ENCODE measurements at regions not wholly inside any gene's neighbourhood (a gene's known extent, or its start where the extent isn't known, plus 50 kb on each side); places are given as distances from the start of the nearest gene placed in this dataset.

DNA sequence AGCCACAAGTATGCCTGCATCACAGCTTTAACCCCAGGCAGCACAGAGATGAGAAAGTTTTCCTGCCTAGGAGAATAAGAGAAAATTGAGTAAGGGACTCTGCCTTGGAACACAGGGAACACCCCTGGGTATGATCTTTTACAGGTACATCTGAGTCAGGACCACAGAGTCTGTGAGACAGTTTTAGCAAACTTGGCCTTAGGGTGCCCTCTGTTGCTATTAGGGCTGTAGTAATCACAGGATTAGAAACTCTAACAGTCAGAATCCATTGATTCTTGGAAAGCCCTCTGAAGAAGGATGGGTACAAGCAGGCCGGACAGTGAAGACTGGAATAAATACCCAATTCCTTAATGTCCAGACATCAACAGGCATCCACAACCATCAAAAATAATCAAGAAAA, 989.5 kb upstream of the CDH9 start:
- ChIA-PET POLR2A (ENCODE audit: low non-redundant PET) (no interaction called here), CTCF (interaction anchor here (0.6 kb wide), 1 partner anchor 1886 kb away, joined by 3 read pairs; no protein-coding TSS in a partner anchor)
- H3K27ac ChIP-seq = no peak overlapping the region
- DNase-seq (ENCODE audit: low spot score) = no peak
- TF ChIP-seq, protein P1, sequence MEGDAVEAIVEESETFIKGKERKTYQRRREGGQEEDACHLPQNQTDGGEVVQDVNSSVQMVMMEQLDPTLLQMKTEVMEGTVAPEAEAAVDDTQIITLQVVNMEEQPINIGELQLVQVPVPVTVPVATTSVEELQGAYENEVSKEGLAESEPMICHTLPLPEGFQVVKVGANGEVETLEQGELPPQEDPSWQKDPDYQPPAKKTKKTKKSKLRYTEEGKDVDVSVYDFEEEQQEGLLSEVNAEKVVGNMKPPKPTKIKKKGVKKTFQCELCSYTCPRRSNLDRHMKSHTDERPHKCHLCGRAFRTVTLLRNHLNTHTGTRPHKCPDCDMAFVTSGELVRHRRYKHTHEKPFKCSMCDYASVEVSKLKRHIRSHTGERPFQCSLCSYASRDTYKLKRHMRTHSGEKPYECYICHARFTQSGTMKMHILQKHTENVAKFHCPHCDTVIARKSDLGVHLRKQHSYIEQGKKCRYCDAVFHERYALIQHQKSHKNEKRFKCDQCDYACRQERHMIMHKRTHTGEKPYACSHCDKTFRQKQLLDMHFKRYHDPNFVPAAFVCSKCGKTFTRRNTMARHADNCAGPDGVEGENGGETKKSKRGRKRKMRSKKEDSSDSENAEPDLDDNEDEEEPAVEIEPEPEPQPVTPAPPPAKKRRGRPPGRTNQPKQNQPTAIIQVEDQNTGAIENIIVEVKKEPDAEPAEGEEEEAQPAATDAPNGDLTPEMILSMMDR (conservative IDR thresholded peaks at IDR 0.05; ENCODE audit: low read depth) = no peak

DNA sequence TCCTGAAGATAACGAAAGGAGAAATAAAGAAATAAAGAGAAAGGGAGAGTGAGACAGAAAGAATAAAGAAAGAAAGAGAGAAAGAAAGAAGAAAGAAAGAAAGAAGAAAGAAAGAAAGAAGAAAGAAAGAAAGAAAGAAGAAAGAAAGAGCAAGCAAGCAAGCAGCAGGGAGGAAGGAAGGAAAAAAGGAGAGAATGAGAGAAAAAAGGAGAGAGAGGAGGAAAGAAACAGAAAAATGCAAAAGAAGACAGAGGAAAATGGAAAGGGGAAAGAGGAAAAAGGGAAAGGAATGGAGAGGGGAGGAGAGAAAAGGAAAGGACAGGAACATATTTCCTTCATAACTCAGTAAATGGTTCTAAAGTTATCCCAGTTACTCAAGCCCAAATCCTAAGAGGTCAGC, 978.8 kb upstream of the CDH9 start:
- POLR2A ChIA-PET (ENCODE audit: low non-redundant PET) = no interaction called here
- DNase-seq (ENCODE audit: low spot score) = no peak
- TF ChIP-seq, protein P1 (conservative IDR thresholded peaks at IDR 0.05; ENCODE audit: low read depth) = no peak
- H3K27ac ChIP-seq = no peak overlapping the region
- CTCF ChIA-PET = interaction anchor here (0.6 kb wide), 1 partner anchor 1296 kb away, joined by 3 read pairs; no protein-coding TSS in a partner anchor

DNA sequence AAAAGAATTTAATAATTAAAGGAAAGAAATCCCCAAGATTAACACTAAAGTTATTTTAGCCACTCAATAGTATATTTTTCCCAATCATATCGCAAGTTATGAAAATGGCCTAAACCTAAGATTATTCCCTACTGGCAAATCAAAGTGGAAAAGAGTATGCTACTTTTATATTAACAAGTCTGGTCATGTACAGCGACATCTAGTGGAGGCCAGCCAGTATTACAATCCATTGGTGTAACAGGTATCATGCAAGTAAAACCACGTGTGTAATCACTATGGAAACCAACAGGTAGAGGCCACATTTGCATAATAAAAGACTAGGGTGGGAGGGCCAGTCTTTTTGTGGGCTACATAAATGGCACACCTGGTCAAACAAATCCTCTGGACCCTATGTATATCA, 976.4 kb upstream of the CDH9 start:
- CTCF ChIA-PET = no interaction called here
- POLR2A ChIA-PET (ENCODE audit: low non-redundant PET) = no interaction called here
- no peak overlapping the region for H3K27ac ChIP-seq
- no peak for DNase-seq (ENCODE audit: low spot score)
- TF ChIP-seq, protein P1 (conservative IDR thresholded peaks at IDR 0.05; ENCODE audit: low read depth) = peak; percentile 54

GRCh38 chr5:28012538-28012937, 974.2 kb upstream of the CDH9 start:
- TF ChIP-seq, protein P1 (conservative IDR thresholded peaks at IDR 0.05; ENCODE audit: low read depth) = no peak
- DNase-seq (ENCODE audit: low spot score) = no peak
- no peak overlapping the region for H3K27ac ChIP-seq
- CTCF ChIA-PET = interaction anchor here (0.7 kb wide), 1 partner anchor 71 kb away, joined by 3 read pairs; no protein-coding TSS in a partner anchor
- POLR2A ChIA-PET (ENCODE audit: low non-redundant PET) = no interaction called here

DNA sequence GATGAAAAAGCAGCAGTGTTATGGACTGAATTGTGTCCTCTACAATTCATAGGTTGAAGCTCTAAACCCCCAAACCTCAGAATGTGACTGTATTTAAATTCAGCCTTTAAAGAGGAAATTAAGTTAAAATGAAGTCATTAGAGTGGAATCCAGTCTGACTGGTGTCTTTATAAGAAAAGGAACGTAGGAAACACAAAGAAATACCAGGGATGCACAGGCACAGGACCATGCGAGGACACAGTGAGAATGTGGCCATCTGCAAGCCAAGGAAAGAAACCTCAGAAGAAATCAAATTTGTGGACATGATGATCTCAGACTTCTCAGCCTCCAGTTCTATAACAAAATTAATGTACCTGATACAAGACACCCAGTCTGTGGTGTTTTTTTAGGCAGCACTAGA, 971.2 kb upstream of the CDH9 start:
- DNase-seq (ENCODE audit: low spot score) = no peak
- ChIA-PET CTCF (interaction anchor here (0.7 kb wide), 1 partner anchor 1505 kb away, joined by 3 read pairs; no protein-coding TSS in a partner anchor), POLR2A (ENCODE audit: low non-redundant PET) (no interaction called here)
- no peak overlapping the region for H3K27ac ChIP-seq
- TF ChIP-seq, protein P1 (conservative IDR thresholded peaks at IDR 0.05; ENCODE audit: low read depth) = no peak

GRCh38 chr5:27996665-27997064, 958.3 kb upstream of the CDH9 start:
- ChIA-PET POLR2A (ENCODE audit: low non-redundant PET) (no interaction called here), CTCF (no interaction called here)
- H3K27ac ChIP-seq = no peak overlapping the region
- no peak for DNase-seq (ENCODE audit: low spot score)
- TF ChIP-seq, protein P1 (conservative IDR thresholded peaks at IDR 0.05; ENCODE audit: low read depth) = no peak

- POLR2A ChIA-PET (ENCODE audit: low non-redundant PET) = no interaction called here
- CTCF ChIA-PET = no interaction called here
- no peak for DNase-seq (ENCODE audit: low spot score)
- no peak overlapping the region for H3K27ac ChIP-seq
- TF ChIP-seq, protein P1 (conservative IDR thresholded peaks at IDR 0.05; ENCODE audit: low read depth) = no peak
Measured at GRCh38 chr5:27995867-27996266, 957.5 kb upstream of the CDH9 start.
